ENCODE measurements at regions not wholly inside any gene's neighbourhood (a gene's known extent, or its start where the extent isn't known, plus 50 kb on each side); places are given as distances from the start of the nearest gene placed in this dataset.
"Not testable (repeated sequence)": the region's sequence is repeated elsewhere in the genome, so short reads cannot be mapped to it uniquely, and the experiment has no call there.

DNA sequence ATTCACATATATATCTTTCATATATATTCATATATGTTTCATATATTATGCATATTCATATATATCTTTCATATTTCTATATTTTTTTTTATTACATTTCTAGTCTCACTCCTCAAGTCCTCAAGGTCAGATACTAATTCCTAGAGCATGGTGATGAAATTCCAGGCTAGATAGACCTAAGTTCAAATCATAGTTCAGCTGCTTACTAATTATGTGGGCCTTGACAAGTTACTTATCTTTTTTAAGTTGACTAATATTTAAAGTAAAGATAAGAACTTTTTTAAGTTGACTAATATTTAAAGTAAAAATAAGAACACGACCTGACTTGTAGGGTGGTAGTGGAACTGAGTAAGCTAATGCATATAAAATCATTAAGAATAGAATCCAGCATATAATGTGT, 495.6 kb upstream of the MAN1A1 start:
- DNase-seq, result no peak

DNA sequence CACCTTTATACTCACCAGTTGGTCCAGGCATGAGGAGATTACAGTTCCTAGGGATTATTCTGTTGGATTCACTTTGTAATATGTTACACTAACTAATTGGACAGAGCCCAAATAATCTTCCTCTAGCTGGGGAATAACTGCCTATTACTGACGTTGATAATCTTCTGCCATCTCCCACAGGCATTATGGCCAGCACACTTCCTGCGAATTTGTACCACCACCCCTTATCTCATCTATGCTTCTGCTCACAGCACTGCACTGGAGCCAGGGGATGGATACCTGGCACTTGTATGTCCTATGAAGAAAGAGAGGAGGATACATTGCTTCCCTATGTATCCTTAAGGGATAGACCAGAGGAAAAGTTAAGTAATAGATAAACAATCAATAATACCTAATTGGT, 494.8 kb upstream of the MAN1A1 start:
- DNase-seq, result no peak

DNA sequence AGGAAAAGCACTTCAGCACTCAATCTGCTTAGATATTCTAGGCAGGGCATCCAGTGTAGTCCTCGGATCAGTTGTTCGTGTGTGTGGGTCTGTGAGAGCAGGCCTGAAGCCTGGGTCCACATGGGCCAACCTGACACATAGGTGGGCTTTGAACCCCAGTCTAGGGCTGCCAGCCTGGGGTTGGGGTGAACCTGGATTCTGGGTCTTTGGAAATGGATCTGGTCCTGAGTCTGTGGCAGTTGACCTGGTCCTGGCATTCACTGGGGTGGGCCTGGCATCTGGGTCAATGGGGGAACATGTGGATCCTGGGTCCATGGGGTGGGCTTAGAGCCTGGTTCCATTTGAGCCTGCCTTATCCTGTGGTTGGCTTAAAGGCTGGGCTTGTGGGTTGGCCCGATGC, 492.6 kb upstream of the MAN1A1 start:
- DNase-seq, result no peak

DNA sequence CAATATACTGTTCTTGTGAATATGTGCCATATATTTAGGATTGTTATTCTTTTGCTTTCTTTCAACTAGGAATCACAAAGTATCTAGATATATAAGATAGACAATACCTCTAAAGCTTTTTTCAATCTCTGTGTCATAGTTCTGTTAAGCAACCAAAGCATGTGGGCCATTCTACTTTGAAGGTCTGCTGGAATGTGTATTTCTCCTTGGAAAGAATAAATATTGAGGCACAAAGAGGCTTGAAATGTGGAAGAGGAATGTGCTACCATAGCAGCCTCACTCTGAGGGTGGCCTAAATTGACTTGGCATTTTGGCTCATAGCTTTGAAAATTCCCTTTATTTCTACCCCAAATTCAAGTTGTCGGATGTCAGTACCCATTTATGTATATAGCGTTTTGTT, 488.5 kb upstream of the MAN1A1 start:
- DNase-seq, result no peak

DNA sequence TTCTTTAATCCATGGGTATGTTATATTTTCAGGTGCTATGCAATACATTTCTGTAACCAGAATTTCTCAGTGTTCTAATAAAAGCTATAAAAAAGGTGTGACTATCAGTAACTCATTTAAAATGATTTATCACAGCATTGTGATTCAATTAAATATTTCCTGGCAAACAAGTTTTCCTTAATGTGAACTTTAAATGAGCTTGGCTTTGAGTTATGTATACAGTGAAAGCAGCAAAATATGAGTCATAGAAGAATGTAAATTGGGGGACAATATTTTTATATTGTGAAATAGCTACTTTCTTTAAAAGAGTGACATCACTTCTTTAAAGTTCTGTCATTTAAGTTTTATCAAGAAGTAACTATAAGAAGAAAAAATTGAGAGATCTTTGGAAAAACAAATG, 484.9 kb upstream of the MAN1A1 start:
- no peak for DNase-seq

DNA sequence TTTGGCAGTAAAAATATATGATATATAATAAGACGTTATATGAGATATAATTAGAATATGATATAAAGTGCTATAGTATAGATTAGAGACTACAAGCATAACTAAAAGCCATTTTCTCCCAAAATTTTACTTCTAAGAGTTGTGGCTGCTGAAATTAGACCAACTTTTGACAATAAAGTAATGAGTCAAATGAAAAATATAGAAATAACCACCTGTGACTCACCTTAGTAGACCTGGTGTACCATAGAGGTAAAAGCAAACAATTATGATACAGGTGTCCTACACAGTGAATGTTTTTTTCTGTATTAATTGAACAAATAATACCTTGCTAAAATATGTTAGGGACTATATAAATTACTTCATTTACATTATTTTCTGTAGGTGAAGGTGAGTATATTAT, 482.9 kb upstream of the MAN1A1 start:
- DNase-seq, result no peak

DNA sequence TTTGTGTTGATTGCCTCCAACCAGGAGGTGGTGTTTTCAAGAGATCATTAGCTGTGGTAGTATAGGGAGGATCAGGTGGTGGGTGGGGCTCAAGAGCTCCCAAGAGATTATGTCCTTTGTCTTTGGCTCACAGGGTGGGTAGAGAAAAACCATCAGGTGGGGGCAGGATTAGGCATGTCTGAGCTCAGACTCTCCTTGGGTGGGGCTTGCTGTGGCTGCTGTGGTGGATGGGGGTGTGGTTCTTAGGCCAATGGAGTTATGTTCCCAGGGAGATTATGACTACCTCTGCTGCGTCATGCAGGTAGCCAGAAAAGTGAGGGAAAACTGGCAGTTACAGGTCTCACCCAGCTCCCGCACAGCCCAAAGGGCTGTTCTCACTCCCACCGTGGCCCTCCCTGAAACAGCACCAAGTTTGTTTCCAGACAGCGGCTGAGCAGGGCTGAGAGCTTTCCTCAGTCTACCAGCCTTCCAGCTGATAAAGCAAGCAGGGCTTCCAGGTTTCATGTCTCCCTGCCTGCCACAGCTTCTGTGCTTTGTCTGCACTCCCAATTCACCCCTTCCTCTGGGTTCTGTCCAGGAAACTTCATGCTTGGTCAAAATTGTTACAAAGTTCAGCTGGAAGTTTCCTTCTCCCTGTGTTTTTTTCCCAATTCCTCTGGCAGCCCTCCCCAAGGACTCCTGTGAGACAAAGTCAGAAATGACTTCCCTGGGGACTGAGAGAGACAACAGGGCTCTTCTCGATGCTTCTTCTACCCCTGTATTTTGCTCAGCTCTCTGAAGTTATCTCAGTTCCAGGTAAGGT, 481.1 kb upstream of the MAN1A1 start:
- no peak for DNase-seq

DNA sequence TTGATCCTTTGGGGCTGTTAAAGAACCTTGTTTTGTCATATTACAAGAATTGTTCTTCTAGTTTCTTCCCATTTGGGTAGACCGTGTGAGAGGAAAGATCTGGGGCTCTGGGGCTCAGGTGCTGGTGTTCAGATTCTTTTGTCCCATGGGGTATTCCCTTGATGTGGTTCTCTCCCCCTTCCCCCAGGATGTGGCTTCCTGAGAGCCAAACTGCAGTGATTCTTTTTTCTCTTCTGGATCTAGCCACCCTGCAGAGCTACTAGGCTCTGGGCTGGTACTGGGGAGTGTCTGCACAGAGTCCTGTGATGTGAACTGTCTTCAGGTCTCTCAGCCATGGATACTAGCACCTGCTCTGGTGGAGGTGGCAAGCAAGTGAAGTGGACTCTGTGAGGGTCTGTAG, 480.5 kb upstream of the MAN1A1 start:
- no peak for DNase-seq

DNA sequence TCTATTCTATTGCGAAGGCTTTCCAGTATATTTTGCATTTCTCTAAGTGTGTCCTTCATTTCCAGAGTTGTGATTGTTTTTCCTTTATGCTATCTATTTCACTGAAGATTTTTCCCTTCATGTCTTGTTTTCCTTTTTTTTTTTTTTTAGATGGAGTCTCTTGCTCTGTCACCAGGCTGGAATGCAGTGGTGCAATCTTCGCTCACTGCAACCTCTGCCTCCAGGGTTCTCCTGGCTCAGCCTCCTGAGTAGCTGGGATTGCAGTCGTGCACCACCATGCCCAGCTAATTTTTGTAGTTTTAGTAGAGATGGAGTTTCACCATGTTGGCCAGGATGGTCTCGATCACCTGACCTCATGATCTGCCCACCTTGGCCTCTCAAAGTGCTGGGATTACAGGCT, 479.9 kb upstream of the MAN1A1 start:
- not testable (repeated sequence) for DNase-seq

DNA sequence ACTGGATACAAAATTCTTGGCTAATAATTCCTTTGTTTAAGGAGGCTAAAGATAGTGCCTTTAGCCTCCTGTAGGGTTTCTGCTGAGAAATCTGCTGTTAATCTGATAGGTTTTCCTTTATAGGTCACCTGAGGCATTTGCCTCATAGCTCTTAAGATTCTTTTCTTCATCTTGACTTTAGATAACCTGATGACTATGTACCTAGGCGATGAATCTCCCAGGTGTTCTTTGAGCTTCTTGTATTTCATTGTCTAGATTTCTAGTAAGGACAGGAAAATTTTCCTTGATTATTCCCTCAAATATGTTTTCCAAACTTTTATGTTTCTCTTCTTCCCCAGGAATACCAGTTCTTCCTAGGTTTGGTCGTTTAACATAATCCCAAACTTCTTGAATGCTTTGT, 479.4 kb upstream of the MAN1A1 start:
- DNase-seq, result no peak

DNA sequence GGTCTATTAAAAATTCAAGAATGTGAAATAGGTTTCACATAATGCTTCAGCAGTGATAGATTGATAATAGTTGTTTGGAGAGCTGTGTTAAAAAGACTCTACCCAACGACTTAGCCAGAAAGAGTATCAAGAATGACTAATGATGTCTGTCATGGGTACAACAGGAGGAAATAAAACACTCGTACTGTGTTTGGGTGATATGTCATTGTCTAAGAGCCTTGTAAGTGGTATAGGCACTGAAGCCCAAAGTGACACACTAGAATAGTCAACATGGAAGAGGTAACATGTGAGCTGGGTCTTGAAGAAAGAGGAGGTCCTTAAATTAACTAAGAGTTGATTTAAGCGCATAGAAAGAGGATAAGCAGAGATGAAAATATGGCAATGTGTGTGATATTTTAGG, 471.8 kb upstream of the MAN1A1 start:
- no peak for DNase-seq

DNA sequence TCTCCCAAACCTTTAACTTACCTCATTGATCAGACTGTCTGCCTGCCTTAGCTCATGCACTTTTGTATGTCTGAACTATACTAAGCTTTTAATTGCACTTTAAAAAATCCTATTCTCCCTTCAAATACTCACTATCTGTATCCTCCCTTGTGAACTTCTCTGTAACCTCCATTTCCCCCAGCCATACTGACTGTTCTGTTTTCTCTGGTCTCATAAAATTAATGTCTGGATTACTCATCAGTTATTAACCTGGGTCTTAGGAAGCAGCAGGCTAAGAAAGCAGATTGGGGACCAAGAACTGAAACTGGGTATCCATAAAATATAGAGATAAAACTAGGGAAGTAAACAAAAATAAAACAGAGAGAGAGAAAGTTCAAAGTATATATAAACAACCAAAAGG, 469.3 kb upstream of the MAN1A1 start:
- DNase-seq, result no peak

DNA sequence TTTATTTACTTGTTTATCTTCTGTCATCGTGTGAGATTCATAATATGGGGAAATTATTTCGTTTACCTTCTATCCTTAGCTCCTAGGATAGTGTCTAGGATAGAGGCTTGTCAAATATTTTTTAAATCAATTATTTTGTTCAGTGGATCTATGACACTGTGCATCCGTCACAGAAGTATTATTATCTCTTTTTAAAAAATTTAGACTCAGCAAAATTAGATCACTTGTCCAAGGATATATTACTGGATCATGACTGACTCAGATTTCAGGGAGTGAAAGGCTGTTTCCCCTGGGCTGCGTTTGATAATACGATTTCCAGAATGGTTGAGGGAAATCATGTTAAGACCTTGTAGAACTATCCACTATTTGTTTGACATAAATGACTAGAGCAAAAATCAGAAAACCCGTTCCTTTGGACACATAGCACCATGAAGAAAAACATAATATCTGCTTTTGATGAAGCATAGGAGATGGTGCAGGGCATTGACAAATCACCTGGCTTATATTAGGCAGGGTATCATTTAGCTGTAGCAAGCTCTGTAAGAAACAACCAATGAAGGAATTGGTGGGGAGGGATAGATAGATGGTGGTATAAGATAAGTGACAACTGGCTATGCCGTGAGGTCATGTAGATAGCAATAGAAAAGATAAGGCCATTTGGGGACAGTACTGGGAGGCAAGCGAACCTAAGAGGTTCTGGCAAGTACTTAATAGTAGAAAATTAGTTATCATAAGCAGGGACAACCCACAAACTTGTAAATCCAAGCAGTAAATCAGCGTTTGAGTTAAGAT, 465.2 kb upstream of the MAN1A1 start:
- DNase-seq, result no peak

DNA sequence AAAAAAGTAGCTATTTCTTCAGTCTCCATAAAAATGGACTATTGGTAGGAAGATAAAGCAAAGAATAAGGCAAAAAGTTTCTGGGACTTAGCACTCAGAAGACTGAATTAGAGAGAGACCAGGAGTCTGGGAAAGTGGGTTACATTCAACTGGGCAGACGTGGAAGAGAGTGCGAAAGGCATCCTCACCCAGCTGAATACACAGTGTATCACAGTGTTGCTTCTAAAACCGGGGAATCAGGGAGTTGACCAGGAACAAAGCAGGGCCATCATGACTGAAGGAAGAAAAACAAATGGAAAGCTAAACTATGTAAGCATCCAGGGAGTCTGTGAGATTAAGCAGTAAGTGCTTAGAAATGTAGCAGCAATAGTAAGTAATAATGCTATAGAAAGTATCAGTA, 452.9 kb upstream of the MAN1A1 start:
- no peak for DNase-seq

DNA sequence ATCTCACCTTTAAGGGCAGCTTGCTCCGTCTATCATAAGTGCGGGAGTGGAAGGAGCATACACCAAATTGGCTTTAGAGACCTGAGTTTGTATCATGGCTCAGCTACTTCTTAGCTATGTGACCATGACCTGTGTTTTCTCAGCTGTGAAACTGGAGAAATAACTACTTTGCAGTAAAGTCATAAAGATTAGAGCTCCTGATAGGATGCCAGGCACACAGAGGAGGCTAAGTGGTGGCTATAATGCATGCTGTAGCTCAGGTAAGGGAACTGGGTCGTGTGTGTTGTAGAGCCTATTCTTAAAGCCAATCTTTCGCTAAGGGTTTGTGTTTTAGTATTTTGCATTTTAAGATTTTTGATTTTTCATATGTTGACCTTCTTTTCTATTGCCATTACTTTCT, 451.5 kb upstream of the MAN1A1 start:
- no peak for DNase-seq

DNA sequence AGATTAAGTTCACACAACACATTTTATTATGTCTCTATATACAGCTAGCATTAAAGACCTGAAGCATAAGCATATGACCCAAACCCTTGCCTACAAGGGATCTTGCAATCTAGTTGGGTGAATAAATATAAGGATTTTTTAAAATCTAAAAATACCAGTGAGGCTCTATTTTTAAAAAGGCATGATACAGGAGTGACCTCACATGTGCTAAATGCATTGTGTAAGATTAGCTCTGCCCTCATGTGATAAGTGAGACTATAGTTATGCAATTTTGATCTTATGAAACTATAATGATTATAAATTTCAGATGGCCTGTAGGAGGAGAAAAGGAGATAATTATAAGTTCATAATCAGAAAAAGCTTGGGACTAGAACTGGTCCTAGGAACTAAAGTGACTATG, 451.0 kb upstream of the MAN1A1 start:
- DNase-seq, result no peak

DNA sequence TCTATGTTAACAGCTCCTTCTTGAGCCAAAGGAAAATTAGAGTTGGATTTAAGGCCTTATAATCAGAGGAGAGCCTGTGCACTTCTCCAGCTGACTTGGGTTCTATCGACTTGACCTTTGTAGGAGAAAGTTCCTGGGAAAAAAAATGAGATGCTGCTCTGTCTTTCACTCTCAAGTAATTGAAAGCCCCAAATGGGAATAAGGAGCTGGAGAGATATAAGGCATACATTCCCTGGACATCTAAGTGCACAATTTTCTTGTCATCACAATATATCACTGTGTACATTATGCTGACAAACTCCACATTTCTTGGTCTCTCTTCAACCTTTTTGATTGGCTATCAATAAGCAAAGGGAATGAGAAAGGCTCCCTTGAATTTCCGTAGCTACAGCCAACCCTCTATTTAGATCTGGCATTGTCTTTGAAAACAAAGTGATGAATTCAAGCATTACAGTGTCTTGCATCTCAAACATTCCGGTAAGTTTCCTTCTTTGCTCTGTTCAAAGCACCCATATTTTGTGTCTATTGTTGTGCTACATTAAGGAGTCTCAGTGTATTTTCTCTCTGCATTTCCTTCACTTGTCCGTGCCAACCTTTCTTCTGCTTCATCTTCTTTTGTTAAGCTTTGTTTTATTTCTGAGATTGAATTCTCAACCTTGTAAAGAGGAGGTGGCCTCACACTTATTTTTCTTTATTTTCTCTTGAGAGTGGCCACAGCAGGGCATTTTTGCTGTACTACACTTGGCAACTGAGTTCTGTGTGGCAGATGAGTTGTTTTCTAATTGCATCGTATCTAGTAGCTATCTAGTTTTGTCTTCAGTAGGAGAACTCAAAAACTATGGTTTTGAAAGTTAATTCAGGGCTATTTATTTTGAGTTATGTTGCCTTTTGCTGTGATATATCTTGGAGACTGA, 450.3 kb upstream of the MAN1A1 start:
- no peak for DNase-seq

DNA sequence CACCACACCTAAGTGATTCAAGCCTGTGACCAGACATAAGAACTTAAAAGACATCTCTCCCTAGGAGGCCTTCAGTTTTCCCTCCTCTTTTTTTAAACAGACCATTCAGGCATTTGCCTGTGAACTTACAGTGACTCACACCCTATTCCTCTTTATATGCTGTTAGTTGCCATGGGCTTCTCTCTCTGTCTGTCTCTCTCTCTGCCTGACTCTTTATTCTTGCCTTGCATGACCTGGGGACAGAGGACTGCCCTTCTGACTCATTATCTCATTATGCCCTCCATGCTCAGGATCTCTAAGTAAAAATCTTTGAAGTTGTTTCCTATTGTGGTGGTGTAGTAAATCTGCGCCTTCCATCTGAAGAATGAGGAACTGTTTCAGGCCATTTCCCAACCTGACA, 442.2 kb upstream of the MAN1A1 start:
- DNase-seq, result no peak

DNA sequence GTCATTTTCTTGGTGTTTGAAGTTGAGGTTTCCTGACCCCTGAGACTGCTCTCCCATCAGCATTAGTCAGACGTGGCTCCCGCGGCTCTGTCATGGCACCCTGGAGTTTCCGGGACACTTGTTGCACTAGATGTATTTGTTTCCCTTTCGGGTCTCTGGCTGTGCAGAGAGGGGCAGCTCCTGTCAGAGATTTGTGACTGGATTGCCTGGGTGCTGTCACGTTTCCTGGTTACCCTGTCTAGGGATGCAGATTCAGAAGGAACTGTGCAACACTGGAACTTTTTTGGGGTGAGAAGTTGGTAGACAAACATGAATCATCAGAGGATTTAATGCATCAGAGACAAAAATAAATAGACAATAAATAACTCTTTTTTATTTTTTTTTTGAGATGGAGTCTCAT, 431.8 kb upstream of the MAN1A1 start:
- no peak for DNase-seq

DNA sequence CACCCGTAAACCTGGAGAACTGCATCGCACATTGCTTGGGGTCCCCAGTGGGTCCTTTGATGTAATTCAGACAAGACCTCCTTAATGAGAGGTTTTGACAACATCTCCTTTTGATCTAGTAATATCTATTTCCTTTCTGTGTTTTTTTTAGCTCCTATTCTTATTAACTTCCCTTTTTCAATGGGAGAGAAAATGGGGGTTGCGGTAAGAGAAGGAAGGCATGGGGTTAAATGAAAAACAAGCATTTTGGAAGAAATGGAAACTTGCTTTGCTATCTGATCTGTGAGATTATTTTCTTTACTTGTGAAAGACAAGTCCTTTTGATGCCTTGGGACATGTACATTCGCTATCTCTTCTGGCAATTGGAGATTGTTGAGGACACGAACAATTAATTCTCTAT, 418.6 kb upstream of the MAN1A1 start:
- no peak for DNase-seq

DNA sequence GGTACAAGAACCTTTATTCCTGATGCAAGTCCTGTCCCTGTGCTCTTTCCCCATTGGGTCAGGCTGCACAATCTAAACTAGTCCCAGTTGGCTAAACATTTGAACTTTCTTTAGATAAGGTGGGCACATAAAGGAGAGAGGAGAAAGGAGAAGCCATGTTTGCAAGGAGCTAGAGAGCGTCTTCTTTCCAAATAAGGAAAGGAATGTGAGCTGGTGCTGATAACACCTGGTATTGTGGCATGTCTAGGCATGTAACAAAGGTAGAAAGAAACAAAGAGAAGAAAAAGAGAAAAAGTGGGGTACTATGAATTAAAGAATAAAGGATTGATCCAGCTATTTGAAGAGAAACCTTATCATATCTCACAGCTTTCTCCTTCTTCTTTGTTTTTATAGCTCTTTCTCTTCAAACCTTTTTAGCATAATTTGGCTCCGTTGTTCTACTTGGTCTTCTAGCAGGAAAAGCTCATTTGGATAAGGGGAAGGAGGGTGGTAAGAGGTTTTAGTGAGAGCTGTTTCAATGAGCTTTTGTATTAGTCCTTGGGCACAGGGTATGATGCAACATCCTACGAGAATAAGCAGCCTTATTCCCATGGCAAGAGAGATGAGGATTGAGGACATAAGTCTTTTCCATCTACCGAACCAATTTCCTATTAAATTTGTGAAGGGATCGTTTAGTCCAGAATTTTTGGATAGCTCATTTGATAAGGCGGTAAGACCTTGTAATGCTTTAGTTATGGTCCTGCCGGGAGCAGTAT, 415.5 kb upstream of the MAN1A1 start:
- DNase-seq, result no peak

DNA sequence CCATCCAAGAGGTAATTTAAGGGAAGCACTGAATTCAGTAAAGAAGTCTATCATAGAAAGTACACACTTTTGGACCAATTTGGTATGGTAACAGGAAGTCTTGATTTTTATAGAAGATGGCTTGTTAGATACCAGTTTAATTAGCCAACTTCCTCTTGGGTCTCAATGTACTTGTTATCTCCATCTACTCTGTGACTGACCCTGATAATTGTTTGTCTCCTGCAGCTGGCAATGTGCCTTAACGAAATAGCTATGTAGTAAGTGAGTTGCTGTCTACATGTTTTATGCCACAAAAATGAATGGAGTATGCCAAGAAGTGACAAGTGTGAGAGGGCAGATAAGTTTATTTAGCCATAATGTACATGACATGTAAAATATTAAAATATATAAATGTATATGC, 410.5 kb upstream of the MAN1A1 start:
- no peak for DNase-seq

DNA sequence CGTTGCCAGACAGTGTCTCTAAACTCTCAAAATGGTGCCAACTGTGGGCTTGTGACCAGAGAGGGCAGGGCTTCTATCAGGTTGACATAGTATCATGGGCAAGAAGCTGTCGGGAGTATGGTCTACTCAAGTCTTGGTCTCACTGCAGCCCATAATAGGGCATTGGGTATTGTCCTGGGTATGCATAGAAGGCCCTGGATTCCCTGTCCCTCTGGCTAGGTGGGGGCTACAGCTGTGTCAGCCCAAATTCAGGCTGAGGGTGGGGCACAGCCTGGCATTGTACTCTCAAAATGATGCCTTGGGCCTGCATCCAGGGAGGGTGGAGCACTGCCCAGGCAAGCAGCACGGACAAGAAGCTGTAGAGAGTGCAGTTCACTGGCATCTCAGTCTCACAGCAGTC, 408.8 kb upstream of the MAN1A1 start:
- no peak for DNase-seq
